Small intestine (tissue), 7 donors: ENCODE measurements at regions not wholly inside any gene's neighbourhood (a gene's known extent, or its start where the extent isn't known, plus 50 kb on each side); places are given as distances from the start of the nearest gene placed in this dataset.

ENCODE experiments used
- DNase-seq, 2 donors: peaks; one replicate each; pipeline versions ENCODE4 v3.0.0 to v3.0.0-alpha.2; 2013
- FAIRE-seq: peaks from 2 replicates; lab custom pipeline; 2012; peaks lifted over from hg19 to GRCh38; lab: Jason Lieb, UNC
- H3K27ac ChIP-seq, 3 donors: one replicate each; pipeline ENCODE4 v1.5.1; 2013; ENCODE audit warnings: low read length in 2 of 3, mild to moderate bottlenecking in 2 of 3, control low read depth in 1 of 3, inconsistent platforms in 1 of 3, low read depth in 1 of 3, moderate library complexity in 1 of 3
- H3K27me3 ChIP-seq, 3 donors: one replicate each; pipeline ENCODE4 v1.6.1; 2013; ENCODE audit warnings: low read length in 3 of 3, inconsistent platforms in 1 of 3; ENCODE audit not compliant: control insufficient read depth in 3 of 3, insufficient read depth in 3 of 3
- H3K36me3 ChIP-seq, 3 donors: one replicate each; pipeline ENCODE4 v1.6.1; 2013; ENCODE audit warnings: low read length in 3 of 3, inconsistent platforms in 1 of 3, low read depth in 1 of 3, mild to moderate bottlenecking in 1 of 3, moderate library complexity in 1 of 3; ENCODE audit not compliant: control insufficient read depth in 3 of 3, insufficient read depth in 2 of 3
- H3K4me1 ChIP-seq, 3 donors: one replicate each; pipeline ENCODE4 v1.6.1; 2013; ENCODE audit warnings: low read length in 2 of 3, inconsistent platforms in 1 of 3, low read depth in 1 of 3, mild to moderate bottlenecking in 1 of 3, moderate library complexity in 1 of 3; ENCODE audit not compliant: control insufficient read depth in 3 of 3, insufficient read depth in 2 of 3
- H3K4me3 ChIP-seq, 3 donors: one replicate each; pipeline ENCODE4 v1.5.1; 2013; ENCODE audit warnings: low read length in 3 of 3, control low read depth in 1 of 3, inconsistent platforms in 1 of 3, low read depth in 1 of 3, mild to moderate bottlenecking in 1 of 3, moderate library complexity in 1 of 3
- H3K9me3 ChIP-seq, 2 donors: one replicate each; pipeline ENCODE4 v1.6.1; 2013; ENCODE audit warnings: low read depth in 1 of 2, low read length in 1 of 2; ENCODE audit not compliant: control insufficient read depth in 2 of 2, insufficient read depth in 1 of 2
- WGBS, 3 donors: extraction: QIAGEN DNeasy Blood & Tissue Kit; methylation state at CpG; one replicate each; pipeline ENCODE4 v1.1.7; 2013; 5-methylcytosine and 5-hydroxymethylcytosine counted together
- donor health status: healthy with polysubstance abuse.
- donor health status: control.
- donor health status: control.
- donor health status: Bipolar disorder and iron deficiency.
- donor health status: healthy.

- WGBS, 3 donors, result 62 to 73% (median 65%) methylated on average over 5 of the region's 5 CpGs
- H3K36me3 ChIP-seq, result no peaks in the 10 kb centered on the region
- DNase-seq (no peak), FAIRE-seq (no peak)
- peaks cover 0 to 2% (median 0%) of the 10 kb centered on the region in 3 donors for H3K27me3 ChIP-seq
- no peaks in the 10 kb centered on the region for H3K4me1 ChIP-seq
- H3K9me3 ChIP-seq, result no peaks in the 10 kb centered on the region
- no peak overlapping the region for H3K27ac ChIP-seq
- no peak overlapping the region for H3K4me3 ChIP-seq
Observed at GRCh38 chr9:28031521-28032267, 458.4 kb upstream of the C9orf72 start.

- 85 to 91% (median 86%) methylated on average over 2 of the region's 2 CpGs for WGBS, 3 donors
- Histone ChIP-seq H3K27me3 (peaks cover 0 to 2% (median 0%) of the 10 kb centered on the region in 3 donors), H3K4me1 (no peaks in the 10 kb centered on the region), H3K4me3 (no peak overlapping the region), H3K9me3 (no peaks in the 10 kb centered on the region), H3K36me3 (no peaks in the 10 kb centered on the region), H3K27ac (no peak overlapping the region)
- FAIRE-seq (no peak), DNase-seq (no peak)
Observed at GRCh38 chr9:28032268-28032590, 458.9 kb upstream of the C9orf72 start.

- H3K36me3 ChIP-seq, result no peaks in the 10 kb centered on the region
- 60 to 66% (median 63%) methylated on average over 6 of the region's 6 CpGs for WGBS, 3 donors
- no peak overlapping the region for H3K27ac ChIP-seq
- no peaks in the 10 kb centered on the region for H3K4me1 ChIP-seq
- H3K27me3 ChIP-seq, result no peaks in the 10 kb centered on the region
- no peak overlapping the region for H3K4me3 ChIP-seq
- no peak for FAIRE-seq
- H3K9me3 ChIP-seq, result no peaks in the 10 kb centered on the region
- DNase-seq, result no peak
Observed at GRCh38 chr9:28034242-28034641, 461.0 kb upstream of the C9orf72 start.

GRCh38 chr9:28037968-28038367 lies 464.7 kb upstream of the C9orf72 start:
- Histone ChIP-seq H3K4me3 (no peak overlapping the region), H3K4me1 (no peaks in the 10 kb centered on the region), H3K36me3 (no peaks in the 10 kb centered on the region), H3K9me3 (no peaks in the 10 kb centered on the region), H3K27me3 (no peaks in the 10 kb centered on the region), H3K27ac (no peak overlapping the region)
- FAIRE-seq (no peak), DNase-seq (no peak)
- 75 to 85% (median 79%) methylated on average over 1 of the region's 1 CpG for WGBS, 3 donors

GRCh38 chr9:28045051-28045450 lies 471.8 kb upstream of the C9orf72 start:
- Histone ChIP-seq H3K36me3 (no peaks in the 10 kb centered on the region), H3K4me3 (no peak overlapping the region), H3K27me3 (no peaks in the 10 kb centered on the region), H3K4me1 (no peaks in the 10 kb centered on the region), H3K9me3 (no peaks in the 10 kb centered on the region), H3K27ac (no peak overlapping the region)
- FAIRE-seq (no peak), DNase-seq (no peak)
- WGBS, 3 donors, result 81 to 89% (median 82%) methylated on average over 3 of the region's 3 CpGs

- Histone ChIP-seq H3K4me1 (no peaks in the 10 kb centered on the region), H3K27me3 (no peaks in the 10 kb centered on the region), H3K27ac (no peak overlapping the region), H3K36me3 (no peaks in the 10 kb centered on the region), H3K4me3 (no peak overlapping the region), H3K9me3 (no peaks in the 10 kb centered on the region)
- no peak for FAIRE-seq
- DNase-seq, result no peak
Observed at GRCh38 chr9:28050046-28050445, 476.8 kb upstream of the C9orf72 start.

GRCh38 chr9:28050941-28051340 lies 477.7 kb upstream of the C9orf72 start:
- Histone ChIP-seq H3K27ac (no peak overlapping the region), H3K27me3 (no peaks in the 10 kb centered on the region), H3K36me3 (no peaks in the 10 kb centered on the region), H3K4me1 (no peaks in the 10 kb centered on the region), H3K9me3 (no peaks in the 10 kb centered on the region), H3K4me3 (no peak overlapping the region)
- DNase-seq (no peak), FAIRE-seq (no peak)
- WGBS, 3 donors, result 67 to 75% (median 70%) methylated on average over 2 of the region's 2 CpGs

- H3K27ac ChIP-seq, result no peak overlapping the region
- no peak overlapping the region for H3K4me3 ChIP-seq
- no peaks in the 10 kb centered on the region for H3K27me3 ChIP-seq
- H3K4me1 ChIP-seq, result no peaks in the 10 kb centered on the region
- DNase-seq (no peak), FAIRE-seq (no peak)
- H3K9me3 ChIP-seq, result no peaks in the 10 kb centered on the region
- 46 to 65% (median 48%) methylated on average over 5 of the region's 5 CpGs for WGBS, 3 donors
- no peaks in the 10 kb centered on the region for H3K36me3 ChIP-seq
Observed at GRCh38 chr9:28051559-28052503, 478.6 kb upstream of the C9orf72 start.
